ENCODE measurements at regions not wholly inside any gene's neighbourhood (a gene's known extent, or its start where the extent isn't known, plus 50 kb on each side); places are given as distances from the start of the nearest gene placed in this dataset.
"Not testable (repeated sequence)": the region's sequence is repeated elsewhere in the genome, so short reads cannot be mapped to it uniquely, and the experiment has no call there.

GRCh38 chr4:3945511-3946290 lies 179.5 kb downstream of the ADRA2C start:
- DNase-seq: no peak
- no peak for TF ChIP-seq CTCF (IDR thresholded peaks at IDR 0.05)
- no peak overlapping the region for H3K27ac ChIP-seq
- no peaks in the 10 kb centered on the region for H3K9me3 ChIP-seq
- no peaks in the 10 kb centered on the region for H3K4me1 ChIP-seq
- intact Hi-C loops (cut with DNase I): no loop called here
- H3K4me3 ChIP-seq: no peak overlapping the region
- H3K36me3 ChIP-seq: no peaks in the 10 kb centered on the region
- no peaks in the 10 kb centered on the region for H3K27me3 ChIP-seq
- H3K9ac ChIP-seq (ENCODE audit: low read depth in 2 of 2, low read length in 2 of 2): no peak overlapping the region

GRCh38 chr4:3946553-3946952 lies 180.4 kb downstream of the ADRA2C start:
- H3K9me3 ChIP-seq; H3K27ac ChIP-seq; H3K9ac ChIP-seq (ENCODE audit: low read depth in 2 of 2, low read length in 2 of 2); H3K4me1 ChIP-seq; H3K4me3 ChIP-seq; intact Hi-C loops (cut with DNase I); H3K27me3 ChIP-seq; DNase-seq; H3K36me3 ChIP-seq: not testable (repeated sequence)

GRCh38 chr4:3947761-3948160 lies 181.6 kb downstream of the ADRA2C start:
- H3K4me3 ChIP-seq; DNase-seq; intact Hi-C loops (cut with DNase I); H3K4me1 ChIP-seq; H3K27ac ChIP-seq; H3K9me3 ChIP-seq; H3K27me3 ChIP-seq; H3K36me3 ChIP-seq; H3K9ac ChIP-seq (ENCODE audit: low read depth in 2 of 2, low read length in 2 of 2): not testable (repeated sequence)

GRCh38 chr4:3948210-3948609 lies 182.0 kb downstream of the ADRA2C start:
- H3K36me3 ChIP-seq; H3K4me1 ChIP-seq; DNase-seq; H3K9ac ChIP-seq (ENCODE audit: low read depth in 2 of 2, low read length in 2 of 2); intact Hi-C loops (cut with DNase I); H3K9me3 ChIP-seq; H3K4me3 ChIP-seq; H3K27me3 ChIP-seq; H3K27ac ChIP-seq: not testable (repeated sequence)

- DNase-seq; H3K9me3 ChIP-seq; H3K9ac ChIP-seq (ENCODE audit: low read depth in 2 of 2, low read length in 2 of 2); H3K4me1 ChIP-seq; H3K4me3 ChIP-seq; H3K36me3 ChIP-seq; H3K27me3 ChIP-seq; H3K27ac ChIP-seq; intact Hi-C loops (cut with DNase I): not testable (repeated sequence)
- peak; percentile 19 for TF ChIP-seq CTCF (IDR thresholded peaks at IDR 0.05)
Observed at GRCh38 chr4:3949916-3950315, 183.7 kb downstream of the ADRA2C start.

- H3K4me3 ChIP-seq; H3K27me3 ChIP-seq; H3K9ac ChIP-seq (ENCODE audit: low read depth in 2 of 2, low read length in 2 of 2); DNase-seq; intact Hi-C loops (cut with DNase I); H3K27ac ChIP-seq; H3K4me1 ChIP-seq; H3K9me3 ChIP-seq; H3K36me3 ChIP-seq: not testable (repeated sequence)
Observed at GRCh38 chr4:3952443-3953139, 186.4 kb downstream of the ADRA2C start.

- H3K4me3 ChIP-seq; intact Hi-C loops (cut with DNase I): not testable (repeated sequence)
Observed at GRCh38 chr4:3953140-3953489, 186.9 kb downstream of the ADRA2C start.

GRCh38 chr4:3954540-3955320 lies 188.5 kb downstream of the ADRA2C start:
- intact Hi-C loops (cut with DNase I); H3K9me3 ChIP-seq; H3K4me1 ChIP-seq; H3K27me3 ChIP-seq; H3K36me3 ChIP-seq: not testable (repeated sequence)
- peak overlapping the region; percentile 73 for H3K27ac ChIP-seq
- DNase-seq: peak; percentile 70
- H3K9ac ChIP-seq (ENCODE audit: low read depth in 2 of 2, low read length in 2 of 2): peak overlapping the region; percentile 61 to 87
- peak overlapping the region; percentile 82 for H3K4me3 ChIP-seq

More at GRCh38 chr4:3953140-3953489, 186.9 kb downstream of the ADRA2C start:
- not testable (repeated sequence) for H3K9me3 ChIP-seq; H3K4me1 ChIP-seq; H3K27me3 ChIP-seq; H3K9ac ChIP-seq (ENCODE audit: low read depth in 2 of 2, low read length in 2 of 2); H3K36me3 ChIP-seq; H3K27ac ChIP-seq; DNase-seq

- intact Hi-C loops (cut with DNase I); H3K36me3 ChIP-seq; H3K27me3 ChIP-seq; H3K4me1 ChIP-seq; H3K9me3 ChIP-seq: not testable (repeated sequence)
- Histone ChIP-seq H3K9ac (ENCODE audit: low read depth in 2 of 2, low read length in 2 of 2) (peak overlapping the region; percentile 61 to 87), H3K4me3 (peak overlapping the region; percentile 82), H3K27ac (peak overlapping the region; percentile 73)
- peak; percentile 99 for DNase-seq
Observed at GRCh38 chr4:3955321-3956164, 189.4 kb downstream of the ADRA2C start.

GRCh38 chr4:3956165-3956867 lies 190.1 kb downstream of the ADRA2C start:
- intact Hi-C loops (cut with DNase I); H3K27me3 ChIP-seq; DNase-seq; H3K4me1 ChIP-seq; H3K9me3 ChIP-seq; H3K36me3 ChIP-seq: not testable (repeated sequence)
- peak overlapping the region; percentile 82 for H3K4me3 ChIP-seq
- H3K27ac ChIP-seq: peak overlapping the region; percentile 32
- peak overlapping the region; percentile 21 to 43 for H3K9ac ChIP-seq (ENCODE audit: low read depth in 2 of 2, low read length in 2 of 2)

Data from colonic mucosa (tissue), 4 donors.